HG03135 (cell line): ENCODE measurements at regions not wholly inside any gene's neighbourhood (a gene's known extent, or its start where the extent isn't known, plus 50 kb on each side); places are given as distances from the start of the nearest gene placed in this dataset.

Source experiments
- ATAC-seq: cut with Tn5 transposase; IDR thresholded peaks from one replicate; pipeline ENCODE4 v1.9.1; 2021; ENCODE audit warnings: mild to moderate bottlenecking, moderate library complexity; ENCODE audit not compliant: unreplicated experiment

GRCh38 chr2:217628061-217628460 lies 374.7 kb downstream of the TNS1 start:
- ATAC-seq: no peak

GRCh38 chr2:217626926-217627325 lies 375.9 kb downstream of the TNS1 start:
- no peak for ATAC-seq

GRCh38 chr2:217625557-217626169 lies 377.1 kb downstream of the TNS1 start:
- no peak for ATAC-seq

GRCh38 chr2:217623281-217623912 lies 379.4 kb downstream of the TNS1 start:
- no peak for ATAC-seq

GRCh38 chr2:217622205-217623060 lies 380.4 kb downstream of the TNS1 start:
- no peak for ATAC-seq

GRCh38 chr2:217621391-217621801 lies 381.4 kb downstream of the TNS1 start:
- ATAC-seq: no peak

GRCh38 chr2:217618744-217619143 lies 384.1 kb downstream of the TNS1 start:
- ATAC-seq: no peak

GRCh38 chr2:217617616-217618022 lies 385.2 kb downstream of the TNS1 start:
- ATAC-seq: no peak

- no peak for ATAC-seq
Measured at GRCh38 chr2:217616936-217617335, 385.9 kb downstream of the TNS1 start.

GRCh38 chr2:217615171-217615570 lies 387.6 kb downstream of the TNS1 start:
- ATAC-seq: no peak

GRCh38 chr2:217614498-217614897 lies 388.3 kb downstream of the TNS1 start:
- ATAC-seq: no peak

GRCh38 chr2:217614096-217614495 lies 388.7 kb downstream of the TNS1 start:
- ATAC-seq: no peak

GRCh38 chr2:217612920-217613319 lies 389.9 kb downstream of the TNS1 start:
- no peak for ATAC-seq

- ATAC-seq: no peak
Measured at GRCh38 chr2:217612211-217612610, 390.6 kb downstream of the TNS1 start.

GRCh38 chr2:217611626-217612127 lies 391.1 kb downstream of the TNS1 start:
- no peak for ATAC-seq

- no peak for ATAC-seq
Measured at GRCh38 chr2:217611056-217611455, 391.7 kb downstream of the TNS1 start.

- ATAC-seq: no peak
Measured at GRCh38 chr2:217610401-217610814, 392.4 kb downstream of the TNS1 start.

GRCh38 chr2:217609952-217610351 lies 392.8 kb downstream of the TNS1 start:
- no peak for ATAC-seq

GRCh38 chr2:217606296-217606695 lies 396.5 kb downstream of the TNS1 start:
- no peak for ATAC-seq

GRCh38 chr2:217604527-217605194 lies 398.1 kb downstream of the TNS1 start:
- no peak for ATAC-seq

- ATAC-seq: no peak
Measured at GRCh38 chr2:217601601-217602000, 401.2 kb downstream of the TNS1 start.
